Stomach (tissue), 8 donors: ENCODE measurements at regions not wholly inside any gene's neighbourhood (a gene's known extent, or its start where the extent isn't known, plus 50 kb on each side); places are given as distances from the start of the nearest gene placed in this dataset.

Experiments used
- DNase-seq, 2 donors: peaks; one replicate each; pipeline versions ENCODE4 v3.0.0 to v3.0.0-alpha.2; 2013 to 2019
- H3K27ac ChIP-seq, 5 donors: fragments of 200-600 bp in 4 of 5; sonication (generic) in 4 of 5; one replicate each; pipeline ENCODE4 v1.5.1; 2013 to 2019; ENCODE audit warnings: mild to moderate bottlenecking in 1 of 5, moderate library complexity in 1 of 5
- H3K27me3 ChIP-seq, 3 donors: fragments of 200-600 bp; sonication (generic); one replicate each; pipeline ENCODE4 v1.5.1; 2017 to 2019; ENCODE audit warnings: mixed run types in 1 of 3
- H3K36me3 ChIP-seq, 4 donors: fragments of 200-600 bp; sonication (generic); 1 replicate in 3 of 4; 2 replicates in 1 of 4; pipeline ENCODE4 v1.5.1; 2016 to 2019
- H3K4me1 ChIP-seq, 4 donors: fragments of 200-600 bp; sonication (generic); one replicate each; pipeline ENCODE4 v1.5.1; 2016 to 2019
- H3K4me3 ChIP-seq, 4 donors: fragments of 200-600 bp; sonication (generic) in 3 of 4; one replicate each; pipeline ENCODE4 v1.5.1; 2016 to 2019; ENCODE audit warnings: mild to moderate bottlenecking in 1 of 4
- H3K9me3 ChIP-seq, 4 donors: fragments of 200-600 bp; sonication (generic); one replicate each; pipeline ENCODE4 v1.5.1; 2016 to 2019
- CTCF ChIP-seq, 7 experiments: fragments of 450-650 bp in 4 of 7; fragments of 200-600 bp in 3 of 7; sonication (generic) in 3 of 7; IDR thresholded peaks; one replicate each; pipeline ENCODE4 v1.5.1; 2016 to 2019; ENCODE audit warnings: antibody characterized with exemption in 7 of 7, control low read depth in 2 of 7, mild to moderate bottlenecking in 1 of 7
- EP300 ChIP-seq: sonication (generic); formaldehyde crosslinking; IDR thresholded peaks from one replicate; pipeline ENCODE4 v1.6.1; 2017; ENCODE audit warnings: antibody characterized with exemption
- POLR2A ChIP-seq, 4 donors: fragments of 450-650 bp; IDR thresholded peaks; one replicate each; pipeline ENCODE4 v1.6.1; 2016; ENCODE audit warnings: antibody characterized with exemption in 4 of 4, control low read depth in 2 of 4, mild to moderate bottlenecking in 1 of 4, moderate library complexity in 1 of 4
- POLR2AphosphoS5 ChIP-seq, 3 donors: sonication (generic); formaldehyde crosslinking; IDR thresholded peaks; one replicate each; pipeline ENCODE4 v1.6.1; 2016; ENCODE audit warnings: antibody characterized with exemption in 3 of 3
- WGBS, 5 donors: extraction: QIAGEN DNeasy Blood & Tissue Kit in 3 of 5; methylation state at CpG; one replicate each; pipeline versions ENCODE4 v1.1.5 to v1.1.7; 2013 to 2018; 5-methylcytosine and 5-hydroxymethylcytosine counted together
- intact Hi-C: fragments of 100-400 bp; cut with DNase I; formaldehyde crosslinking; loops from one replicate; pipeline ENCODE4 v1.15.1; 2023; ENCODE audit warnings: low total_unique reads
- donor health status: healthy with polysubstance abuse.
- donor health status: Bipolar disorder and iron deficiency.
- donor health status: healthy.

GRCh38 chr2:235133837-235134236 is 182.0 kb downstream of the SH3BP4 start:
- DNase-seq = no peak

GRCh38 chr2:235134420-235134819 is 182.6 kb downstream of the SH3BP4 start:
- no peaks in the 10 kb centered on the region for H3K27me3 ChIP-seq
- no peak overlapping the region for H3K27ac ChIP-seq
- intact Hi-C loops = loop anchor here (10.0 kb wide), 1 partner anchor 460 kb away; no protein-coding TSS in a partner anchor
- DNase-seq = no peak
- 79 to 84% (median 81%) methylated on average over 3 of the region's 3 CpGs for WGBS, 5 donors
- H3K9me3 ChIP-seq = no peaks in the 10 kb centered on the region
- no peak for TF ChIP-seq CTCF (IDR thresholded peaks at IDR 0.05)
- no peak for TF ChIP-seq EP300
- no peak for TF ChIP-seq POLR2AphosphoS5 (IDR thresholded peaks at IDR 0.05)
- no peak for TF ChIP-seq POLR2A (IDR thresholded peaks at IDR 0.05)
- peaks cover 0 to 4% (median 0%) of the 10 kb centered on the region in 4 donors for H3K4me1 ChIP-seq
- no peaks in the 10 kb centered on the region for H3K36me3 ChIP-seq
- H3K4me3 ChIP-seq = no peak overlapping the region

More at GRCh38 chr2:235133837-235134236, 182.0 kb downstream of the SH3BP4 start:
- intact Hi-C loops = loop anchor here (10.0 kb wide), 1 partner anchor 461 kb away; no protein-coding TSS in a partner anchor
- Histone ChIP-seq H3K36me3 (no peaks in the 10 kb centered on the region), H3K9me3 (no peaks in the 10 kb centered on the region), H3K4me3 (no peak overlapping the region), H3K4me1 (peaks cover 0 to 4% (median 0%) of the 10 kb centered on the region in 4 donors), H3K27me3 (no peaks in the 10 kb centered on the region), H3K27ac (no peak overlapping the region)
- TF ChIP-seq POLR2A (IDR thresholded peaks at IDR 0.05) (no peak), POLR2AphosphoS5 (IDR thresholded peaks at IDR 0.05) (no peak), EP300 (no peak), CTCF (IDR thresholded peaks at IDR 0.05) (no peak)
- 51 to 70% (median 59%) methylated on average over 2 of the region's 2 CpGs for WGBS, 5 donors

GRCh38 chr2:235135195-235135965 is 183.6 kb downstream of the SH3BP4 start:
- TF ChIP-seq EP300 = no peak
- no peak for TF ChIP-seq CTCF (IDR thresholded peaks at IDR 0.05)
- no peak for TF ChIP-seq POLR2AphosphoS5 (IDR thresholded peaks at IDR 0.05)
- no peak for TF ChIP-seq POLR2A (IDR thresholded peaks at IDR 0.05)
- DNase-seq = no peak
- no peaks in the 10 kb centered on the region for H3K9me3 ChIP-seq
- H3K27me3 ChIP-seq = no peaks in the 10 kb centered on the region
- H3K4me3 ChIP-seq = no peak overlapping the region
- peaks cover 0 to 4% (median 0%) of the 10 kb centered on the region in 4 donors for H3K4me1 ChIP-seq
- intact Hi-C loops = loop anchor here (5.0 to 10.0 kb wide), 2 partner anchors 459 to 617 kb away; no protein-coding TSS in a partner anchor
- H3K36me3 ChIP-seq = no peaks in the 10 kb centered on the region
- H3K27ac ChIP-seq = no peak overlapping the region
- WGBS, 5 donors = 87 to 96% (median 94%) methylated on average over 4 of the region's 4 CpGs

- DNase-seq = peak; percentile 84 to 91
- Histone ChIP-seq H3K9me3 (no peaks in the 10 kb centered on the region), H3K27me3 (no peaks in the 10 kb centered on the region), H3K27ac (no peak overlapping the region), H3K4me3 (no peak overlapping the region), H3K36me3 (no peaks in the 10 kb centered on the region), H3K4me1 (peaks cover 0 to 4% (median 0%) of the 10 kb centered on the region in 4 donors)
- TF ChIP-seq POLR2A (IDR thresholded peaks at IDR 0.05) (no peak), POLR2AphosphoS5 (IDR thresholded peaks at IDR 0.05) (peak in 1 of 3 donors; percentile 48), CTCF (IDR thresholded peaks at IDR 0.05) (peak in 5 of 7 experiments; percentile 48 to 82 (median 77))
- 33 to 42% (median 38%) methylated on average over 17 to 19 of the region's 19 CpGs for WGBS, 5 donors
- intact Hi-C loops = loop anchor here (5.0 to 10.0 kb wide), 2 partner anchors 459 to 616 kb away; no protein-coding TSS in a partner anchor
Measured at GRCh38 chr2:235135990-235136561, 184.3 kb downstream of the SH3BP4 start.
